Esophagus mucosa (tissue), 1 donor: ENCODE measurements at regions not wholly inside any gene's neighbourhood (a gene's known extent, or its start where the extent isn't known, plus 50 kb on each side); places are given as distances from the start of the nearest gene placed in this dataset.
"Not testable (repeated sequence)": the region's sequence is repeated elsewhere in the genome, so short reads cannot be mapped to it uniquely, and the experiment has no call there.

Experiments used
- ATAC-seq: fragments of 200-7000 bp; cut with Tn5 transposase; one replicate; pipeline ENCODE4 v1.9.1; 2020
- donor health status: DM: yes; HTN: yes; CAD: no.

DNA sequence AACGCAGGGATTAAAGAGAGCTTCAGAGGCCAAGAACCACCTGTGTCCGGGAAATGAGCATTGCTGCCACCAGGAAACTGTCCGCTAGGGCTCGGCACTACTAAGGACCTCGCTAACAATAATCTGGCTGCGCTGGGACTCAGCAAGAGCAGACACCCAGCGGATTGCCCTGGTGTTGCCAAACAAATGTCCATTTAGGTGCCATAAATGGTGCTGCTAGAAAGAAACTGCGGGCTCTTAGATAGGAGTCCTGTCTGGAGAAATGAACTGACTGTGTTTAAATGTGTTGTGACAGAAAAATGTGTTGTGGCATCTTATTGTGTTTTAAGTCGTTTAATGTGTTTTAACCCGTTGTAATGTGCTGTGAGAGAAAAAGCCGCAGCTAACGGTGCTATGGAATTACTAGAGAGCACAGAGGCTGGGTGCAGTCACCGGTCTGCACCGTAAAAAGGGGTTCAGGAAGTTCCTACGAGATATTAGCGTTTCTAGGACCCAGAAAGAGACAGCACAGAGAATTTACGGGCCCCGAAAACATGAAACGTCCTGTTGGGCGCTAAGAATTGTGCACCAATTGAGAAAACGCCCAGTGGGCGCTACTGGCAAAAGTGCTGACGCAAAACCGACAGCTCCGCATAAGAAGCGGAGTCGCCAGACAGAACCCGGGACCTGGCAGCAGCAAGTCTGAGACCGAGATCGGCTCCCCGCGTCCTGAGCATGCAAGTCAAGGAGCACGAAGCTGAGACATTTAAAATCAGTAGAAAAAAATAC is 90.6 kb downstream of the ANXA2R start:
- ATAC-seq: peak; percentile 54

DNA sequence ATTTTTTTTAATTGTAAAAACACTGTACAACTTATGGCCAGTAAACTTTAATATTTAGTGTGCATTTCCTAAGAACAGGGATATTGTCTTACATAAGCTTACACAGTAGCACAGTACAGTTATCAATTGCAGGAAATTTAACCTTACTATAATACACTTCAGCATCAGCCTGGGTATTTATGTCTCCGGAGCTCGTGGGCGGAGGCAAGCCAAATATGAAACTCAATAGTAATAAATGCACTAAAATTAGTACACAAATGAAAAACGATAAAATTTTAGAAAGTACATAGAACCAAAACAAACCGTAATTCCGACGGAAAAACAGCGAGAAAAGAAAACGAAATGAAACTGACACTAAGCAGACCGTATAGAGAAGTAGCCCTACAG is 91.2 kb downstream of the ANXA2R start:
- ATAC-seq: no peak

DNA sequence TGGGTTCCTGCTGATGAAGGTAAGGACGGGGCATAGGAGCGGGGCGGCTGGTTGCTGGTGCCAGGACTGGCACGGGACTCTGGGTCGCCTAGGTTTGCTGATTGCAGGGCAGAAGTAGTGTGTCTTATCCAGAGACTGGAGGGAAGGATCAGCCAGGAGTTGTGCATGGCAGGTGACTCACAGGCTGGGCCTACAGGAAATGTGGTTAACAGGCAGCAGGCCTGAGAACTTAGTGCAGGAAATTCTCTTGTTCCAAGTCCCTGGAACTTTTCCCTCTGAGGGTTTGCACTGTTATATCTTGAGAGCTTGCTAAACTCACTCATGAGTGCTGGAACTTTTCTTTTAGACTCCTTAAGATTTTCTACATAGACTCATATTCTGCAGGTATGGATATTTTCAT is 95.1 kb downstream of the ANXA2R start:
- ATAC-seq: peak; percentile 76

DNA sequence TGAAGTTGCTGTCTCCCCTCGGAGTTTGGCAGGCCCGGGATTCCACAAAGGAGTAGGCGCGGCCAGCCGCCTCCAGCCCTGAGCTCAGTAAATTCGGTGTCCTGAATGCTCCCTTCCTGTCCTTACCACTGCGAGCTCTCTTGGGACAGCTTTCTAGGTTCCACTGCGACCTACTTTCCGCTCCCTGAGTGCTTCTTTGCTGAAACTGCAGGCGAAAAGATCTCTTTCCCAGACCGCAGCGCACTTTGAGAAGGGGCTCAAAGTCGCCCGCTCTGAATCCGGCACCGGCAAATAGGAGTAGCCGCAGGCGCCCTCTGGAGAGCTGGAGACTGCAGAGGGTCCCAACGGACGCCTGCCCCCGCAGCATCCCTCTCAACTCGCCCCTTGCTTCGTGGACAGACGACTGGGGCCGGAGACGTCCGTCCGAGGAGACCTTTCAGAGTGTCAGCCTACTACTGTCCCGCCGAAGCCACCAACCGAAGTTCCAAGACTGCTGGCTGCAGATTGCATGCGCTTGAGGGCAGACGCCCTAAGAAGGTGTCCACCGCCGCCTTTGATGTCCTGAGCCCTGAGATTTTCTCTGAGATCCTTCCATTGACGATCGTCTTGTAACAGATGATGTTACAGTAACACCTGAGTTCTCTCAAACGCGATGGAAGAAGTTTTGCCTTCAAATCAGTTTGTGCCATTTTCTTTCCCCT is 96.0 kb downstream of the ANXA2R start:
- no peak for ATAC-seq

DNA sequence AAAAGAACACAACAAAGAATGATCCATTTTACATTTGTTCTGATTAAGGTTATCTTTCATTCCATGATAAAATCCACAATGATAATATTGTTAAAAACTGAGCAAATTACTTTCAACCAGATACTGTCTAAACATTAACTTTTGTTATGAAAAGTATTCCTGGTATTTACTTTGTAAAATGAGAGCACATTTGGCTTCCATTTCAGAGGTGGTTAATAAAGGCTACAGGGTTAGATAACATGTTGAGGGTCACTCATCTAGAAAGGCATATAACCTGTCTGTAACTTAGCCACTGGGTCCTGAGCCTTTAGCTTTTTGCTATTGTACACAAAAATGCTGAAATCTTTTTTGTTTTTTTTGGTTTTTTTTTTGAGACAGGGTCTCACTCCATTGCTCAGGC is 99.3 kb downstream of the ANXA2R start:
- no peak for ATAC-seq

DNA sequence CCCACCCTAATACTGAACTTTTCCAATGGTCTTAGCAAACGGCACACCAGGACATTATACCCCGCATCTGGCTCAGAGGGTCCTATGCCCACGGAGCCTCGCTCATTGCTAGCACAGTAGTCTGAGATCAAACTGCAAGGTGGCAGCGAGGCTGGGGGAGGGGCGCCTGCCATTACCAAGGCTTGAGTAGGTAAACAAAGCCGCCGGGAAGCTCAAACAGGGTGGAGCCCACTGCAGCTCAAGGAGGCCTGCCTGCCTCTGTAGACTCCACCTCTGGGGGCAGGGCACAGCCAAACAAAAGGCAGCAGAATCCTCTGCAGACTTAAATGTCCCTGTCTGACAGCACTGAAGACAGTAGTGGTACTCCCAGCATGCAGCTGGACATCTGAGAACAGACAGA is 108.1 kb downstream of the ANXA2R start:
- not testable (repeated sequence) for ATAC-seq

DNA sequence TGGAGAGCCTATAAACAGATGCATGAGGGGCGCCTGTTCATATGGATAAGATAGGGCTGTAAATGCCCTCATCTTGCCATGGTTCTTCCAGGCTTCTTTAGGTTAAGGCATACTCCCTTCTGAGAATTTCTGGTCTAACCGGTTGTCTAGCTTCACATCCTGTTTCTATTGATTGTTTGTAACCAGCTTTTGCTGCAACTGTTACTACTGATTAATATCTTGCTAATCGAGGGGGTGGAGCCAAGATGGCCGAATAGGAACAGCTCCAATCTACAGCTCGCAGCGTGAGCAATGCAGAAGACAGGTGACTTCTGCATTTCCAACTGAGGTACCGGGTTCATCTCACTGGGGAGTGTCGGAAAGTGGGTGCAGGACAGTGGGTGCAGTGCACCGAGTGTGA is 108.7 kb downstream of the ANXA2R start:
- ATAC-seq: not testable (repeated sequence)

DNA sequence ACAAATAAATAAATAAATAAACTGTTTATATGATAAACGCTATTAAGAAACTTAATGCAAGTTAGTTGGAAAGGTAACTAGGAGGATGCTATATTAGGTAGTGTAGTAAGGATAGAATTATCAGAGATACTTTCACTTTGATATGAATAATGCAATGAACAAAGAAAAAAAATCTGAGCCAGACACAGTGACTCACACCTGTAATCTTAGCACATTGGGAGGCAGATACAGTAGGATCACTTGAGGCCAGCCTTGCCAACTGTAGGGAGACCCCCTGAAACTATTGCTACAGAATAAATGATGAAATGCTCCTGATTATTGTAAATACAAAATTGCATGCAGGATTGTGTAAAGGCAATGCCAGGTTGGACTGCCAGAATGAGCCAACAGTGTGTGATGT is 109.2 kb downstream of the ANXA2R start:
- ATAC-seq: peak; percentile 67

DNA sequence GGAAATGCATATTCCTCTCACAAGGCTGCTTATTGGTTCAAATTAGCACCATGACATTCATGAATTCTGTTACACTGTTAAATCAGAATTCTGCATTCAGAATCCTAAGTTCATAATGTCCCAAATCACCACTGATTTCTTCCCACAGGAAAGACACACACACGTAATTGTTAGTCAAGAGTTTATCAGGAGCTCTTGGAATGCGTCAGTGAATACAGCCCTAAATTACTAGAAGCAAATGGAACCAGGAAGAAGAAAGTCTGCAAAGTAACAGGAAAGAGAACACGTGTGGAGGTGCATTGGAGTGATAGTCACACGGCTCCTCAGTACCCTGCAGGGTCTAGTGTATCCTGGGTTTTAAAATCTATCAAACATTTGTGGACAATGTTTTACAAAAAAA is 110.2 kb downstream of the ANXA2R start:
- no peak for ATAC-seq

DNA sequence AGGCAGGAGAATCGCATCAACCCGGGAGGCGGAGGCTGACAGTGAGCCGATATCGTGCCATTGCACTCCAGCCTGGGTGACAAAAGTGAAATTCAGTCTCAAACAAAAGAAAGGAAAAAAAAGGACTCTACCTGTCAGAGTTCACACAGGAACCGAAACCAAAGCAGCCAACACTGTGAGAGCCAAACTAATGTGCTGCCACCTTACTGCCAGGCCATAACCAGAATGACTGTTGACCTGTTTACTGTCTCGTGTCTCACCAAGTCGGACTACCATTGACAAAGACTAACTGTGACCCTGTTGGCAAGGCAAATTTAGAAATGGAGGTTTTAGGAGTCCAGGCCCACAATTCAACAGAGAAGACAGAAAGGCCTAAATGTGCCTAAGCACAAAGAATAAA is 112.4 kb downstream of the ANXA2R start:
- no peak for ATAC-seq

DNA sequence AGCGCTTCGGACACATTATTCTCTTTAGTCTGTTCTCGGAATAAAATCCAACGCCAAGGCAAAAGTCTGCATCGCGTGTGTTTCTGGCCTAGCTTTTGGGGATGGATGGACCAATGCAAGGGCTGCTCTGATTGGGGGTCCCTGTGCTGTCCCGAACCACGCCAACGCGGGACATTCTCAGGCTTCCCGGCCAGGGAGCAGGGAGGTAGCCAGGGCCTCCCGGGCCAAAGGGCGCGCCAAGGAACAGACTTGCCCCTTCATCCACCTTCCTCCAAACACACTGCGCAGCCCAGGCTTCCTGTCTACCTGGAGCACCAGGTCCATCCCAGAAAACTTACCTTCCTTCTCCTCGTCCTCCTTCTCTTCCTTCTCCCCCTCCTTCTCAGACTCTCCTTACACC is 113.0 kb upstream of the SELENOP start:
- ATAC-seq: no peak

DNA sequence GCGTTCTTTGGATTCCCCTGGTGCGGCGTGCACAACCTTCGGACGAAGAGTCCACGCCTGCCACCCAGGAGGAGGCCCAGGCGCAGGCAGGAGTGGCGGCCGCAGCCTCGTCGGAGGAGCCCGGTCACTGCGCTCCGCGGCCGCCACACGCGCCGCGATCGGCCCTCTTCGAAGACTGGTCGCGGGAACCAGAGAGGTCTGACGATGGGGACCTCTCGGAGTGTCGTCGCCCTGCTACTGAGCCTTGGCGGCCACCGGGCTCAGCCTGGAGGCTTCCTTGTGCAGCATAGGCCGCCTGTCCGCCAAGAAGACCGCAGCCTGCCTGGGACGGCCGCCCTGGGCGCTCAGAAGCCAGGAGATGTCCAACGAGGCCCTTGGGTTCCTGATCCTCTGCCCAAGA is 112.5 kb upstream of the SELENOP start:
- no peak for ATAC-seq

DNA sequence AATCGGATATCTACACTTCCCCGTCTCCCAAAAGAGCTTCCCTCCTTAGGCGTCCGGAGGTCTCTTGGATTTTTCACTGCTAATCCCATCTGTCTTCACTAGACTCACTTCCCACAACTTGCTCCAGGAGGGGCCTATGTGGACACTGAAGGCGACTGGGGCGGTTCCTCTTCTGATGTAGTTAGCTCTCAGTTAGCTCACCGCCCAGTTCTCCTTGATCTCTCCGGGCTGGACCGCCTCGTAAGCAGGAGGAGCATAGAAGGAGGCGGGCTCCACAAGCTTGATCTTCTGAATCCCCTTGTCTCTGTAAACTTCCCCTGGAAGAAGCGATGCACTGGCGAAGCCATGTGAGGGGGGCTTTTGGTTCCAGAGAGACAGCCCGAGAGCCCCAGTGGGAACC is 112.0 kb upstream of the SELENOP start:
- ATAC-seq: no peak

DNA sequence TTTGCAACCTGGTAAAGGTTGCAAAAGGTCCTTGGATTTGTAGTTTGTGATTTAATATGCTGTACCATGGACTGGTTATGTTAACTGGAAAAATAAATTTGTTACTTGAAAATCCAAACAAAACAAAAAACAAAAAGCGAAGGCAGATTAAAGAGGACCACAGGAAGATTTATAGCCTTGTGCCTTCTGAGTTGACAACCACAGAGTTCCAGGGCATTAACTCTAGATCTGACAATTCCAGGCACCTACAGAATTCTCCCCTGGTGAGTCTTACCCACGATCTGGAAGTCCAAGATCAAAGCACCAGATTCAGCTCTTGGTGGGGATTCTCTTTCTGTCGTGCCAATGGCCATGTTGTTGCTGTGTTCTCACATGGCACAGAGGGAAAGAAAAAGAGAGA is 107.9 kb upstream of the SELENOP start:
- ATAC-seq: no peak

DNA sequence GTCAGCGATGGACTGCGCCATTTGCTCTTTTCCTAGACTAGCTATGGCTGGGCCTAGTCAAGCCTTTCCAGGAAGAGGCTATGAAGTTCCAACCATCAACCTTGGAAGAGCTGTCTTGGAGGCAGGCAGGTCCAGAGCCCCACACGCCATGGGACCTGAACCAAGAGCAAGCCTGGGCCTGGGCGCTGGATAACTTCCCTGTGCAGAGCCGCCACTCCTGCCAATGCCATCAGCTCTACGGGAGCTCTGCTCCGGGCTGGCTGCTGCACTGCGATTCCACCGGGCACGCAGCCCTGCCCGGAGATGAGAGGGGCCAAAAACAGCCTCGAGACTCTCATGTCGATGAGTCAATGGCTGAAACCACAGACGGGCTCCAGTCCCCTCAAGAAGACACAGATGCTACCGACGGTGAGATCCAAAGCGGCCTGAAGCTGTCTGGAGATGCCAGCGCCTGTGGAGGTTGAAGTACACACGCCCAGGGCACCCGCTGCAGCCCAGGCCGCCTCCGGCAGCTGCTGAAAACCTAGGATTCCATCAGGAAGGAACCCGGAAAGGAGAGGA is 103.7 kb upstream of the SELENOP start:
- ATAC-seq: peak; percentile 67

DNA sequence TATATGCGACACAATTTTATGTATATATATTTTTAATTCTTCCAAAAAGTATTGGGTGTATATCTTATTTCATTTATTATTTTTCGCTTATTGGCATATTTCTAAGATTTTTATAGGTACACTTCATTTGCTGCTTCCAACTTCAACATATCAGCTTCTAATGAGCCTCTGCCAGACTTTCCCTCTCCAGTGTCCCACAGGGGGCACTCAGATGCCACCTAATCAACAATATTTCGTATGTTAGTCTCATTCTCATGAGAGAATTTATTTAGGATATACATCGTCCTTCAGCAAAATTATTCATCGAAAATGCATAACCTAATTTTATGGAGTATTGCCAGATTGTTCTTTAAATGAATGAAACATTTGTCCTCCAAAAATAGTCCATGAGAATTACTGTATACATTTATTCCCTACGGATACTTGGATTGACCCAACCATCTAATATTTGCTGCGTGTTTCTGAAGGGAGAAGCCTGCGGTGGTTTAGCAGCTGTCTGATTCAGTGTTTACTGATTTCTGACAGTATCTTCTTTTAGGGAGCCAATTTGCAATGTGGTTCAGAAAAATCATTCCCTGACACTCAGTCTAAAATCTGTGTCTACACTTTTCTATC is 100.6 kb upstream of the SELENOP start:
- ATAC-seq: no peak

DNA sequence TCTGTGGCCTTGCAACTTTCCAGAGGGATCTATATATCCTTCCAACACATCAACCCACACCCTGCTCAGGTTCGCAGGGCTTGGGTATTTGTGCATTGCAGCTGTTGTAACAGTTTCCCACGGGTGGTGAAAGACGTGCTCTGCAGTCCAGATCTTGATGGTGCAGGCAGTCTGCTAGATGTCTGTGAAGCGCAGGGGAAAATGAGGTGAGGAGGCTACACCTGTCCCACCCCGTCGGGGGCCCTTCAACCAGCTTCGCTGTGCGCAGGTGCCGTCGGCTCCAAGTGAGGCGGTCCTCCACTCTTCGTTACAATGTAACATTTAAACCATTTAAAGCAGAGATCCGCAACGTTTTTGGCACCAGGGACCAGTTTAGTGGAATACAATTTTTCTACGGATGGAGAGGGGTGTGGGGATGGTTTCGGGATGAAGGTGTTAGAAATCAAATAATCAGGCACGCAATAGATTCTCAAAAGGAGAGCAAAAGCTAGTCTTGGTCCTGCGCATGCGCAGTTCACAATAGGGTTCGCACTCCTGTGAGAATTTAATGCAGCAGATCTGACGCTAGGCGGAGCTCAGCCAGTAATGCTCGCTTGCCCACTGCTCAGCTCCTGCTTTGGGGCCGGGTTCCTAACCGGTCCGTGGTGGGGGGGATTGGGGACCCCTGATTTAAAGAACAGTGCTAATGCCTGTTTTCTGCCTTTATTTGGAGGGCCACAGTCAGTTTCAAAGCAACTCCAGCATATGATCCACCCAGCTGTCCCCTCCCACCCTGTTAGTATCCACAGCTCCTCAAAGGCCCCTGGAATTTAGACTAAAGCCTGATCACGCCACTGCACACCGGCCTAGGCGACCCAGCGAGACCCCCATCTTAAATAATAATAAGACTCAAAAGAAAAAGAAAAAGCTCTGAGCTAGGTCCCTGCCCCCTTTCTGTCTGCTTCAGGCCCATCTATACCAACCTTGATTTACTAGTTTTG is 97.1 kb upstream of the SELENOP start:
- peak; percentile 93 for ATAC-seq

DNA sequence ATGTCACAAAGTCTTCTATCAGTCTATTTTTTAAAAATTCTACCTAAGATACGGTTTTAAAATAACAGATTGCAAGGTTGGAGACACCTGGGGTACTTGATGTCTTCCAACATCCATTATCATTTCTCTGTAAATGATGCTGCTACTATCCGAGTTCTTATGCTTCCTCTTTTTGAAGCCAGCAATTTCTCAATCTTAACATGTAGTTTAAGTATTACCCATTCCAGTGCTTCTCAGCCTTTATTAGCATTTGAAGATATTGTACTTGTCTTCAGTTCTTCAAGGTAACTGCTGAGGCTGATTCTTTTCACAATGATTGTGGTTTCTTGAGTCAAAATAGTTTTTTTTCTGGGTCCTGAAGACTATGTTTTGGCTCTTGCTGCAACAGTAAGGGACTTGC is 96.4 kb upstream of the SELENOP start:
- ATAC-seq: no peak

DNA sequence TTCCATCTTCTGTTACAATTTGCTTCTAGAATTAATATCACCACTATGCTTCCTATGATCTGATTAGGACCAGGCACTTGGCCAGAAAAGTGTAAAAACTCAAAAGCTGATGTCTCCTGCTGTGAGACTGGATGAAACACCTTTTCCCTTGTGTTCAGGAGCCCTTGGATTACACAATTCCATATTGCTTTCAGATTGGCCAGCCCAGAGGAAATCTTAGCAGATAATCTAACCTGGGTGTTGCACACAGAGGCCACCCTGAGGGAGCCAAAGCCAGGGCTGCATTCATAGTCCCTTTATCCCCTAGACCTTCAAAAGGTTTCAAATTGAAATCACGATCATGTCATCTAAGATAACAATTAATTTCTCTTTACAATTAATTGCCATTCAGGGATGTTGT is 94.1 kb upstream of the SELENOP start:
- no peak for ATAC-seq

DNA sequence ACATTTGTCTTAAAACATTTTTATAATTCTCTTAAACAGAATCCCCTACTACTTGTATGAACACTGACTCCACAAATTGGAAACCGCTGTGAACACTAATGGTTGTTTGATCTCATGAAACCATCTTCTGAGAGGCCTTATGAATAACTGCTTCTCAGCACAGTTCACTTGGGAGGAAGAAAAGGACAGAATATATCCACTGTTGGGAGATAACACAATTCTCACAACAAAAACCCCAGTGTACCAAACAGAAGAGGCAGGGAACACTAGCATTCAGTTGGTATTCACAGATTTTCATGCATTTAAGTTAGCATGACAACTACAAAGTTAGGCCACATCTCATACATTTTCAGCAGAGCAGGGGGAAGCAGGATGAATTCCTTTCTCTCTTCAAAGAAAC is 89.0 kb upstream of the SELENOP start:
- ATAC-seq: no peak

DNA sequence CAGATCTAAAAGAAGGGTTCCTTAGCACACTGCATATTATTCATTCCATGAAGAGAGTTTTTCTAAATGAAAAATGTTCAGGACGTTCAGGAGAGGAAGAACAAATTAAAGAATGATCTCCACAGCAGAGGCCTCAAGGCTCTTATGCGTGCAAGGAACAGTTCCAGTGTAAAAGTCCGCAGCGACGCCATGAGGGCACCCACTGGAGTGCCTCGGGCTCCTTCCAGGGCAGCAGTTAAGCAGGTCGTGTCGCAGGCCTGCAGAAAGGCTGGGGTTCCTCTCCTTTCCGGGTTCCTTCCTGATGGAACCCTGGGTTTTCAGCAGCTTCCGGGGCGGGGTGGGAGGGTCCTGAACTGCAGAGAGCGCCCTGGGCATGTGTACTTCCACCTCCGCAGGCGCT is 87.1 kb upstream of the SELENOP start:
- no peak for ATAC-seq

DNA sequence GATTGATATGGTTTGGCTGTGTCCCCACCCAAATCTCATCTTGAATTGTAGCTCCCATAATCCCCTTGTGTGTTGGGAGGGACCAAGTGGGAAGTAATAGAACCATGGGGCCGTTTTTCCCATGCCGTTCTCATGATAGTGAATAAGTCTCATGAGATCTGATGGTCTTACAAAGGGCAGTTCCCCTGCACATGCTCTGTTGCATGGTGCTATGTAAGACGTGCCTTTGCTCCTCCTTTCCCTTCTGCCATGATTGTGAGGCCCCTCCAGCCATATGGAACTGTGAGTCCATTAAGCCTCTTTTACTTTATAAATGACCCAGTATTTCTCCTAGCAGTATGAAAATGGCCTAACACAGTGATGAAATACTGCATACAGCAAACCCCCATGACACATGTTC is 84.8 kb upstream of the SELENOP start:
- no peak for ATAC-seq

DNA sequence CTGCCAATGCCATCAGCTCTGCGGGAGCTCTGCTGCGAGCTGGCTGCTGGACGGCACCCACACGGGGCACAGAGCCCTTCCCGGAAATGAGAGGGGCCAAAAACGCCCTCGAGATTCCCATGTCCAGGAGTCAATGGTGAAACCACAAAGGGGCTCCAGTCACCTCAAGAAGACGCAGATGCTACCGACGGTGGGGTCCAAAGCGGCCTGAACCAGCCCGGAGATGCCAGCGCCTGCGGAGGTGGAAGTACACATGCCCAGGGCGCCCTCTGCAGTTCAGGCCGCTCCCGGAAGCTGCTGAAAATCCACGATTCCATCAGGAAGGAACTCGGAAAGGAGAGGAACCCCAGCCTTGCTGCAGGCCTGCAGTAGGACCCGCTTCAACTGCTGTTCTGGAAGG is 82.4 kb upstream of the SELENOP start:
- ATAC-seq: peak; percentile 33
